GM10266 (cell line): ENCODE measurements at regions not wholly inside any gene's neighbourhood (a gene's known extent, or its start where the extent isn't known, plus 50 kb on each side); places are given as distances from the start of the nearest gene placed in this dataset.
"Not testable (repeated sequence)": the region's sequence is repeated elsewhere in the genome, so short reads cannot be mapped to it uniquely, and the experiment has no call there.

ENCODE experiments used
- DNase-seq: peaks from one replicate; pipeline ENCODE4 v3.0.0; 2012; ENCODE audit errors: extremely low spot score
- TF ChIP-seq, protein P1 (sequence below): IDR thresholded peaks from 2 replicates; pipeline ENCODE4 v1.5.1; 2012; ENCODE audit warnings: mild to moderate bottlenecking, low read depth; ENCODE audit not compliant: control insufficient read depth, insufficient read depth; ENCODE audit errors: missing control alignments

DNA sequence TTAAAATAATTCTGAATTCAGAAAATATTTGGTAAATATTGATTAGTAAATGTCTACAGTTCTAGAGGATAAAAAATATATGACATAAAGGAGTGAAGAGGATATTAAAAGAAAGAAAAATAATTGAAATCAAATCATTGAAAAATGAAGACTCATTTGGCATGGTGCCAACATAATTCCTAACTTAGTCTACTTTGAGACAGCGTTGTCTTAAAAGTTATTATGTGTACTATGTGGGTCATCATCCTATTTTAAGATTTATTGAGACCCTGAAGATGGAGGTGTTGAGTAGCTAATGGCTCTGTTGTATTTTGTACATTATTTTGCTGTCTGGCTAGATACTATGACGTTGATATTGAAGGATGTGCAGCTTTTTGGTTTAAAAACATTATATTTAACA, 156.7 kb upstream of the PTGFR start:
- TF ChIP-seq, protein P1, sequence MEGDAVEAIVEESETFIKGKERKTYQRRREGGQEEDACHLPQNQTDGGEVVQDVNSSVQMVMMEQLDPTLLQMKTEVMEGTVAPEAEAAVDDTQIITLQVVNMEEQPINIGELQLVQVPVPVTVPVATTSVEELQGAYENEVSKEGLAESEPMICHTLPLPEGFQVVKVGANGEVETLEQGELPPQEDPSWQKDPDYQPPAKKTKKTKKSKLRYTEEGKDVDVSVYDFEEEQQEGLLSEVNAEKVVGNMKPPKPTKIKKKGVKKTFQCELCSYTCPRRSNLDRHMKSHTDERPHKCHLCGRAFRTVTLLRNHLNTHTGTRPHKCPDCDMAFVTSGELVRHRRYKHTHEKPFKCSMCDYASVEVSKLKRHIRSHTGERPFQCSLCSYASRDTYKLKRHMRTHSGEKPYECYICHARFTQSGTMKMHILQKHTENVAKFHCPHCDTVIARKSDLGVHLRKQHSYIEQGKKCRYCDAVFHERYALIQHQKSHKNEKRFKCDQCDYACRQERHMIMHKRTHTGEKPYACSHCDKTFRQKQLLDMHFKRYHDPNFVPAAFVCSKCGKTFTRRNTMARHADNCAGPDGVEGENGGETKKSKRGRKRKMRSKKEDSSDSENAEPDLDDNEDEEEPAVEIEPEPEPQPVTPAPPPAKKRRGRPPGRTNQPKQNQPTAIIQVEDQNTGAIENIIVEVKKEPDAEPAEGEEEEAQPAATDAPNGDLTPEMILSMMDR = no peak
- no peak for DNase-seq

DNA sequence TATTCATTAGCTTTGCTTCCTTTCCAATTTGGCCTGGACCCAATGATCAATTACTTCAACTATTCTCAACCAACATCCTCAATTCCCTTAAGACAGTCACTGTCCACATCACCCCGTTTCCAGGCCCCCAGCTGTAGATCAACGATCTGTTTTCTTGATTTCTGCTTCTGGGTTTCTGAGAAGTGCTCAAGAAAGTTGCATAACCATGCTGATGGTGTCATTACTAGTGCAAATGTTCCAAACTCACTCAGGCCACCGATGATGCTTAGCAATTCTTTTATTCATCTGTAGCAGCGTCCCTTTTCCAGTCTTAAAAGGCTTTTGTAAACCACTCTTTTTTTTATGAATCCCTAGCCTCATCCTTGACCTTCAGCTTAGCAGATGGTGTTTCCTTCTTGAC, 155.8 kb upstream of the PTGFR start:
- DNase-seq = no peak
- TF ChIP-seq, protein P1 = no peak

DNA sequence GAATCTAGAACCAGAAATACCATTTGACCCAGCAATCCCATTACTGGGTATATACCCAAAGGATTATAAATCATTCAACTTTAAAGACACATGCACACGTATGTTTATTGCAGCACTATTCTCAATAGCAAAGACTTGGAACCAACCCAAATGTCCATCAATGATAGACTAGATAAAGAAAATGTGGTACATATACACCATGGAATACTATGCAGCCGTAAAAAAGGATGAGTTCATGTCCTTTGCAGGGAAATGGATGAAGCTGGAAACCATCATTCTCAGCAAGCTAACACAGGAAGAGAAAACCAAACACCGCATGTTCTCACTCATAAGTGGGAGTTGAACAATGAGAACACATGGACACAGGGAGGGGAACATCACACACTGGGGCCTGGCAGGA, 154.0 kb upstream of the PTGFR start:
- not testable (repeated sequence) for DNase-seq

DNA sequence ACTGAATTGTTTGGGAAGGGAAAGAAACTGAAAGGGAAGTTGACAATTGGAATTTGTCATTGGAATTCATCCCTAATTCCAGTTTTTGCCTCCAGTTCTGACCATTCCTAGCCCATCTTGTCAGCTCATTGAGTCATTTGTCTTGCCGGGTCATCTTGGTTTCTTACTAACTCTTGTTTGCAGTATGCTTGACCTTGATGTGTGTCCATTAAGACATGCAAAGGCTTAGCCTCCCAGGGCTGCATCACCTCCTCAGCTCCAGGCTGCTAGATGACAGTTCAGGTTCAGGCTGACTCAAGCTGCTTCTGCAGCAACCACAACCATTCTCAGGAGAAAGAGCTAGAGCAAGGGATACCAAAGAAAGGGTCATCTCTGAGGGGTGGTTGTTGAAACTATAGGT, 151.3 kb upstream of the PTGFR start:
- TF ChIP-seq, protein P1 = no peak
- DNase-seq = no peak

DNA sequence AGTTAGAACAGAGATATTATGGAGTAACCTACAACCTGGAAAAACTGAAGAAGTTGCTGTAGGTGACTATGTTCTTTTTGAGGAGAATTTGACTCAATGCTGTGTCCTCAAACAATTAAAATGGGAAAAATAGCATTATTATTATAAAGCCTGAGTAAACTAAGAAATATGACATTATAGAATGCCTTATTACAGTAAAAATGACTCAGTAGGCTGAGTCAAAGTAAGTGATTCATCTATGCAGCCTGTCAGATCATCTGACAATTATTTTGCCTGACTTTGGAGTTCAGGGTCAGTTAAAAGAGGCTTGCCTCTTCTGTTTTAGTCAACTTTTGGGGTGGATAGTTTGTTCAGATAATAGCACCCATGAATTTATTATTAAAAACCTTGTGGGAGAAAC, 150.8 kb upstream of the PTGFR start:
- TF ChIP-seq, protein P1 = no peak

DNA sequence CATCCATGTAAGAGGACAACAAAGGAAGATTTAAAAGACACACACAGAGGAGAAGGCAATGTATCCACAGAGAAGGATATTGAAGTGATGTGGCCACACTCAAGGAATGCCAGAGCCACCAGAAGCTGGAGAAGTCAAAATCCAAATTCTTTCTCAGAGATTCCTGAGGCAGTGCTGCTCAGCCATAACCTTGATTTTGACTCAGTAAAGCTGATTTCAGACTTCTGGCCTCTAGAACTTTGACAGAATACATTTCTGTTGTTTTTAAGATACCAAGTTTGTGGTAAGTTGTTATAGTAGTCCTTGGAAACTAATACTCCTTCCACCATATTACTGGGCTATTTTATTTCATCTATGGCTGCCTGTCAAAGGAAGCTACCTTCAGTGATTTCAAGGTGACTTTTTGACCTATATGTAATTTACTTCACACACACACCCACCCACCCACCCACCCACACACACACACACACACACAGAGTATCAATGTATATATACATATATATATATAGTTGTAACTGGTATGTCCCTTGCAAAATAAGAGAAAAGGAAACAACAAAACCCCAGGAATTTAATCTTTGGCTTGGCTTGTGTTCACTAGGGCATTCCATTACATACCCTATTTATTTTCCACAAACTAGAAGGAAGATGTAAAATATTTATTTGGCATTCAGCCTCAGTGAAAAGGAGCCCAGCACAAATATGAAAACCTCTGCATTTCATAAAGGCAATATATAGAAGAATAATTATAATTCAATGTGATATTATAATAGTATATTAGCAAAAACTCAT, 142.1 kb upstream of the PTGFR start:
- DNase-seq = no peak
- TF ChIP-seq, protein P1 = no peak

More for the DNA sequence above, 150.8 kb upstream of the PTGFR start:
- DNase-seq = no peak

DNA sequence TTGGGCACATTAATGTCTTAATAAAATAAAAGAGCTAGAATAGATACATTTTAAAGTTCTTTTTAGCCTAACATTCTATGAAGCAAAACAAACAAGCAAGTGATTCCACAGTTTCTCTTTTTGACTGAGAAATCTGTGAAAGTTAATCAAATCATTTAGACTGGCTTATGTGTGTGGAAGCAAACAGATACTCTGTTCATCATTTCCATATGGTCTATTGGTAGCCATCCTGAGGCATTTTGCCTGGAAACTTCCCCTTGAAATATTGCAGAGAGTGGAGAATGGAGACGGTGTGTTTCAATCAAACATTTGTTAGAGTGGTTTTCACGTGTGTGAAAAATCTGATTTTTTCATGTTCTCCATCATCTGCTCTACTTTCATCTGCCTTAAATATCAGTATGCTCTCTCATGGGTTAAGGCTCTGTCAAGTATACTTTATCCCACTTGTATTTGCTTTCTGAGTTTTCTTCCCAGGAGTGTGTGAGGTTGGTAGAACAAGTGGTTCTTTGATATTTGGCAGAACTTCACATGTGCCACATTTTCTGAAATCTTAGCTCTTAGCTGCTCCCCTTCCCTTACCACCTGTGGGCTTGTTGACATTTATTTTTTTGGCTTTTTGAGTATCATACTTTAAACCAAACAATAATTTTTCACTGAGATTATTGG, 139.1 kb upstream of the PTGFR start:
- TF ChIP-seq, protein P1 = no peak
- no peak for DNase-seq

DNA sequence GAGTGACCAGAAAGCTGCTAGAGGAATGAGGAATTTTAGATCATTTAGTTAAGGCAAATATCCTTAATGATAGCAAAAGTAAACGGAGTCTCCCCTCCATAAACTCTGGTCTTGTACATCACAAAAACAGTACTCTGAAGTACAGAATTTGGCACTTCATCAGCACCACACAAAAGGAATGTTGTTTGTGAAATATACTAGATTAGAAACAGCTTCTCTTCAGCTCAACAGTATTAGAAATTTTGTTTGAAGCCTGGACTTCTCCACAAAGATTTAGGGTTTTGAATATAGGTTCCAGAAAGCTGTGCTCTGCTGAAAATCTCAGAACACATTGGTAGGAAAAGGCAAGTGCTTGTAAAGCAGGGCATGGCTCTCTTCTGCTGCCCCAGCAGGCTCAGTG, 135.1 kb upstream of the PTGFR start:
- TF ChIP-seq, protein P1 = no peak
- DNase-seq = no peak
